ENCODE measurements at regions not wholly inside any gene's neighbourhood (a gene's known extent, or its start where the extent isn't known, plus 50 kb on each side); places are given as distances from the start of the nearest gene placed in this dataset.

DNA sequence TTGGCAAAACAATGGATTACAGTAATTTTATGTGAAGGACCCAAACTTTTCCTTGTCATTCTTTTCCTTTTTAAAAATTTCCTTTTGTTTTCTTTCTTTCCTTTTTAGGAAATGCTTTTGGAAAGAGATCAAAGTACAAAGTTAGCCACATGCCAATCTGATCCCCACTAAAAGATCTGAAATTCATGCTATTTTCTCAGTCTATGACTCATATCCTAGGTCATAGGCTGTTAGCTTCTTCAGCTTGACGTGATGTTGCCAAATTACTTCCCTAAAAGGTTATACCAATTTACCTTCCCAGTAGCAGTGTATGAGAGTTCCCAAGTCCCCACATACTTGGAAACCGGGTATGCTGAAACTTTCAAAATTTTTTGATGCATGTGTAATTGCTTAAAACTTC, 355.3 kb downstream of the INSIG2 start:
- Mint-ChIP-seq H3K9me3 (no peaks in the 10 kb centered on the region), H3K4me3 (no peak overlapping the region), H3K36me3 (no peaks in the 10 kb centered on the region), H3K27me3 (ENCODE audit: insufficient read depth, low read depth) (peaks cover 3% of the 10 kb centered on the region), H3K4me1 (peaks cover 31% of the 10 kb centered on the region), H3K27ac (no peak overlapping the region)
- Histone ChIP-seq H3K36me3 (no peaks in the 10 kb centered on the region), H3K4me3 (no peak overlapping the region), H3K27ac (no peak overlapping the region), H3K4me1 (no peaks in the 10 kb centered on the region), H2AFZ (replicated peaks) (no peak overlapping the region), H3K27me3 (no peaks in the 10 kb centered on the region), H3K9ac (no peak overlapping the region), H3K9me3 (ENCODE audit: low read depth) (no peaks in the 10 kb centered on the region), H4K20me1 (ENCODE audit: low read depth) (no peaks in the 10 kb centered on the region), H3K79me2 (ENCODE audit: low read depth) (no peaks in the 10 kb centered on the region), H3F3A (ENCODE audit: low read depth) (no peaks in the 10 kb centered on the region), H3K4me2 (no peak overlapping the region)
- no peak for DNase-seq (ENCODE audit: low spot score)
- no peak for TF ChIP-seq EZH2phosphoT487 (IDR thresholded peaks at IDR 0.05)
- TF ChIP-seq EZH2 (IDR thresholded peaks at IDR 0.05), result no peak
- no peak for TF ChIP-seq CTCF (IDR thresholded peaks at IDR 0.05)

GRCh38 chr2:118442996-118443553, 354.8 kb downstream of the INSIG2 start:
- peaks cover 3% of the 10 kb centered on the region for H3K27me3 Mint-ChIP-seq (ENCODE audit: insufficient read depth, low read depth)
- H3K27ac ChIP-seq, result no peak overlapping the region
- peaks cover 31% of the 10 kb centered on the region for H3K4me1 Mint-ChIP-seq
- TF ChIP-seq CTCF (IDR thresholded peaks at IDR 0.05) (no peak), EZH2phosphoT487 (IDR thresholded peaks at IDR 0.05) (no peak), EZH2 (IDR thresholded peaks at IDR 0.05) (no peak)
- no peaks in the 10 kb centered on the region for H3K9me3 ChIP-seq (ENCODE audit: low read depth)
- no peaks in the 10 kb centered on the region for H3K4me1 ChIP-seq
- H3K9ac ChIP-seq, result no peak overlapping the region
- no peaks in the 10 kb centered on the region for H4K20me1 ChIP-seq (ENCODE audit: low read depth)
- no peak overlapping the region for H3K27ac Mint-ChIP-seq
- no peak for DNase-seq (ENCODE audit: low spot score)
- H3K9me3 Mint-ChIP-seq, result no peaks in the 10 kb centered on the region
- no peak overlapping the region for H2AFZ ChIP-seq (replicated peaks)
- no peak overlapping the region for H3K4me3 Mint-ChIP-seq
- H3K36me3 ChIP-seq, result no peaks in the 10 kb centered on the region
- H3K27me3 ChIP-seq, result no peaks in the 10 kb centered on the region
- no peak overlapping the region for H3K4me3 ChIP-seq
- H3K4me2 ChIP-seq, result no peak overlapping the region
- H3F3A ChIP-seq (ENCODE audit: low read depth), result no peaks in the 10 kb centered on the region
- H3K36me3 Mint-ChIP-seq, result no peaks in the 10 kb centered on the region
- H3K79me2 ChIP-seq (ENCODE audit: low read depth), result no peaks in the 10 kb centered on the region

GRCh38 chr2:118442046-118442445, 353.8 kb downstream of the INSIG2 start:
- Mint-ChIP-seq H3K27ac (no peak overlapping the region), H3K9me3 (no peaks in the 10 kb centered on the region), H3K4me1 (peaks cover 31% of the 10 kb centered on the region), H3K27me3 (ENCODE audit: insufficient read depth, low read depth) (peaks cover 3% of the 10 kb centered on the region), H3K36me3 (no peaks in the 10 kb centered on the region), H3K4me3 (no peak overlapping the region)
- Histone ChIP-seq H3K9ac (no peak overlapping the region), H3K27me3 (no peaks in the 10 kb centered on the region), H3K4me1 (no peaks in the 10 kb centered on the region), H3K36me3 (no peaks in the 10 kb centered on the region), H3F3A (ENCODE audit: low read depth) (no peaks in the 10 kb centered on the region), H2AFZ (replicated peaks) (no peak overlapping the region), H4K20me1 (ENCODE audit: low read depth) (no peaks in the 10 kb centered on the region), H3K4me3 (no peak overlapping the region), H3K4me2 (no peak overlapping the region), H3K27ac (no peak overlapping the region), H3K79me2 (ENCODE audit: low read depth) (no peaks in the 10 kb centered on the region), H3K9me3 (ENCODE audit: low read depth) (no peaks in the 10 kb centered on the region)
- TF ChIP-seq EZH2 (IDR thresholded peaks at IDR 0.05) (no peak), CTCF (IDR thresholded peaks at IDR 0.05) (no peak), EZH2phosphoT487 (IDR thresholded peaks at IDR 0.05) (no peak)
- DNase-seq (ENCODE audit: low spot score), result no peak

Data from neural progenitor cell (in vitro differentiated cells).